ENCODE measurements at regions not wholly inside any gene's neighbourhood (a gene's known extent, or its start where the extent isn't known, plus 50 kb on each side); places are given as distances from the start of the nearest gene placed in this dataset.

DNA sequence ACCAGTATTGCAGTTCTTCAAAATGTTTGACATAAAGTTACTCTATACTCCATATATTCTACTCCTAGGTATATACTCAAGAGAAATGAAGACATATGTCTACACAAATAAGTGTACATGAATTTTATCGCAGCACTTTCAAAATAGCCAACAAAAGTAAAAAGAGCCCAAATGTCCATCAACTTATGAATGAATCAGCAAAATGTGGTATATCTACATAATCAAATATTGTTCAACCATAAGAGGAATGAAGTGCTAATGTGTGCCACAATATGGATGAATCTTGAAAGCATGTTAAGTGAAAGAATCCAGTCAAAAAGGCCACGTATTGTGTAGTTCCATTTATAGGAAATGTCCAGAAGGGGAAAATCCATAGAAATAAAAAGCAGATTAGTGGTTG is 98.6 kb upstream of the F3 start:
- no peak for TF ChIP-seq CTCF (IDR thresholded peaks at IDR 0.05)
- no peak for TF ChIP-seq POLR2A (IDR thresholded peaks at IDR 0.05)
